B cell (primary cell): ENCODE measurements at regions not wholly inside any gene's neighbourhood (a gene's known extent, or its start where the extent isn't known, plus 50 kb on each side); places are given as distances from the start of the nearest gene placed in this dataset.

Source experiments
- ATAC-seq: fragments of 200-7000 bp; cut with Tn5 transposase; one replicate; pipeline ENCODE4 v1.10.0; 2021; ENCODE audit warnings: low read depth, mild to moderate bottlenecking, moderate number of reproducible peaks, moderate library complexity
- CTCF ChIA-PET: fragments of 350-600 bp; sonication (Branson Sonifier 250); formaldehyde crosslinking; loops from one replicate; lab custom pipeline; 2021; ENCODE audit warnings: antibody characterized with exemption, inconsistent platforms; lab: Charles Lee
- POLR2A ChIA-PET: fragments of 350-600 bp; sonication (Branson Sonifier 250); formaldehyde crosslinking; loops from one replicate; lab custom pipeline; 2021; ENCODE audit warnings: antibody characterized with exemption; lab: Charles Lee
- DNase-seq: peaks from one replicate; pipeline ENCODE4 v3.0.0; 2013
- H2AFZ ChIP-seq: 2 replicates; pipeline ENCODE4 v1.6.1; 2012; ENCODE audit warnings: mild to moderate bottlenecking, low read depth, low read length; ENCODE audit not compliant: insufficient read depth, poor library complexity, severe bottlenecking
- H3K27ac ChIP-seq, 2 donors: 1 replicate in 1 of 2; 2 replicates in 1 of 2; pipeline ENCODE4 v1.5.1; 2012 to 2013; ENCODE audit warnings: low read length in 2 of 2, mild to moderate bottlenecking in 2 of 2, moderate library complexity in 1 of 2
- H3K27me3 ChIP-seq, 4 experiments: fragments of 200-600 bp in 1 of 4; sonication (generic) in 1 of 4; replicated peaks in 1 of 4; 1 replicate in 2 of 4; 2 replicates in 2 of 4; pipeline versions ENCODE4 v1.6.1 to v1.7.0; 2013 to 2016; ENCODE audit warnings: low read length in 3 of 4, mild to moderate bottlenecking in 2 of 4, mixed read lengths in 1 of 4, moderate library complexity in 1 of 4; ENCODE audit not compliant: insufficient read depth in 4 of 4, control insufficient read depth in 3 of 4; ENCODE audit errors: control extremely low read depth in 1 of 4
- H3K36me3 ChIP-seq, 2 experiments: replicated peaks in 1 of 2; 1 replicate in 1 of 2; 2 replicates in 1 of 2; pipeline versions ENCODE4 v1.6.1 to v1.7.1; 2013; ENCODE audit warnings: low read length in 1 of 2; ENCODE audit not compliant: insufficient read depth in 2 of 2, control insufficient read depth in 1 of 2; ENCODE audit errors: control extremely low read depth in 1 of 2, extremely low read depth in 1 of 2
- H3K4me1 ChIP-seq, 2 donors: fragments of 200-600 bp in 1 of 2; sonication (generic) in 1 of 2; 1 replicate in 1 of 2; 2 replicates in 1 of 2; pipeline versions ENCODE4 v1.5.1 to v1.6.1; 2013 to 2017; ENCODE audit warnings: low read length in 2 of 2; ENCODE audit not compliant: control insufficient read depth in 2 of 2, insufficient read depth in 2 of 2
- H3K4me2 ChIP-seq: replicated peaks from 2 replicates; pipeline ENCODE3; 2012; ENCODE audit warnings: mild to moderate bottlenecking, low read depth, low read length; ENCODE audit not compliant: poor library complexity, severe bottlenecking
- H3K4me3 ChIP-seq, 5 experiments: fragments of 200-600 bp in 1 of 5; sonication (generic) in 1 of 5; 1 replicate in 3 of 5; 2 replicates in 2 of 5; pipeline versions ENCODE4 v1.5.1 to v1.7.0; 2011 to 2016; ENCODE audit warnings: low read length in 4 of 5, mild to moderate bottlenecking in 4 of 5, low read depth in 2 of 5, control low read depth in 1 of 5, moderate library complexity in 1 of 5; ENCODE audit not compliant: insufficient read depth in 1 of 5; ENCODE audit errors: control extremely low read depth in 1 of 5, extremely low read depth in 1 of 5
- H3K79me2 ChIP-seq: fragments of 200-600 bp; sonication (generic); one replicate; pipeline ENCODE4 v1.6.0; 2016; ENCODE audit warnings: low read length; ENCODE audit not compliant: control insufficient read depth, insufficient read depth
- H3K9ac ChIP-seq: fragments of 200-600 bp; sonication (generic); 2 replicates; pipeline ENCODE4 v1.6.1; 2017; ENCODE audit warnings: mild to moderate bottlenecking, low read length, moderate library complexity
- H3K9me3 ChIP-seq, 3 donors: one replicate each; pipeline versions ENCODE4 v1.6.1 to v1.7.1; 2013; ENCODE audit warnings: low read length in 2 of 3; ENCODE audit not compliant: control insufficient read depth in 2 of 3, insufficient read depth in 1 of 3; ENCODE audit errors: control extremely low read depth in 1 of 3
- H4K20me1 ChIP-seq: 2 replicates; pipeline ENCODE4 v1.6.0; 2012; ENCODE audit warnings: mild to moderate bottlenecking, low read length; ENCODE audit not compliant: insufficient read depth, control insufficient read depth, poor library complexity, severe bottlenecking
- H3K27ac Mint-ChIP-seq: one replicate; pipeline ENCODE4 v1.8.0; 2021; ENCODE audit warnings: mixed read lengths
- H3K27me3 Mint-ChIP-seq: one replicate; pipeline ENCODE4 v1.8.0; 2021; ENCODE audit warnings: mixed read lengths
- H3K4me1 Mint-ChIP-seq: one replicate; pipeline ENCODE4 v1.8.0; 2021; ENCODE audit warnings: mixed read lengths
- H3K4me3 Mint-ChIP-seq: one replicate; pipeline ENCODE4 v1.8.0; 2021; ENCODE audit warnings: mixed read lengths
- H3K9me3 Mint-ChIP-seq: one replicate; pipeline ENCODE4 v1.8.0; 2022; ENCODE audit warnings: mixed read lengths; ENCODE audit not compliant: insufficient read depth
- CTCF ChIP-seq: fragments of 200-600 bp; IDR thresholded peaks from one replicate; pipeline ENCODE4 v1.8.0; 2022; ENCODE audit warnings: antibody characterized with exemption, mild to moderate bottlenecking
- EZH2 ChIP-seq: IDR thresholded peaks from 2 replicates; pipeline ENCODE4 v1.6.1; 2012; ENCODE audit warnings: borderline replicate concordance, low read depth, mild to moderate bottlenecking, moderate library complexity, low read length; ENCODE audit not compliant: insufficient read depth, poor library complexity, severe bottlenecking
- WGBS: methylation state at CpG from one replicate; pipeline ENCODE4 v1.1.5; 2013; ENCODE audit warnings: missing lambda C conversion rate; ENCODE audit not compliant: insufficient coverage; 5-methylcytosine and 5-hydroxymethylcytosine counted together
- intact Hi-C: fragments of 100-400 bp; cut with micrococcal nuclease; formaldehyde crosslinking; loops from one replicate; pipeline ENCODE4 v1.10.0; 2022

- no peak overlapping the region for H3K4me3 ChIP-seq
- peak overlapping the region; percentile 5 to 76 for H3K27ac ChIP-seq
- H3K9me3 ChIP-seq, result peaks cover 0 to 3% (median 0%) of the 10 kb centered on the region in 3 donors
- intact Hi-C loops, result no loop called here
- TF ChIP-seq CTCF, result no peak
- no peaks in the 10 kb centered on the region for H3K27me3 Mint-ChIP-seq
- H3K9ac ChIP-seq, result no peak overlapping the region
- CTCF ChIA-PET, result interaction anchor here (1.0 to 1.1 kb wide), 2 partner anchors 10 to 16 kb away, joined by 3 read pairs; no protein-coding TSS in a partner anchor
- H3K27ac Mint-ChIP-seq, result peak overlapping the region; percentile 84
- POLR2A ChIA-PET, result no interaction called here
- H4K20me1 ChIP-seq, result peaks cover 55% of the 10 kb centered on the region
- peaks cover 39 to 40% of the 10 kb centered on the region in 2 donors for H3K4me1 ChIP-seq
- peak; percentile 43 for ATAC-seq
- WGBS, result 27% methylated on average over 4 of the region's 6 CpGs
- H3K4me3 Mint-ChIP-seq, result peak overlapping the region; percentile 30
- no peak overlapping the region for H2AFZ ChIP-seq
- peaks cover 11 to 63% of the 10 kb centered on the region in 2 experiments for H3K36me3 ChIP-seq
- H3K4me1 Mint-ChIP-seq, result peaks cover 85% of the 10 kb centered on the region
- no peak for DNase-seq
- H3K27me3 ChIP-seq, result no peaks in the 10 kb centered on the region
- H3K79me2 ChIP-seq, result peaks cover 99% of the 10 kb centered on the region
- peak overlapping the region; percentile 30 for H3K4me2 ChIP-seq
- no peaks in the 10 kb centered on the region for H3K9me3 Mint-ChIP-seq
These were observed 121.5 kb upstream of the NEDD9 start for GRCh38 chr6:11353921-11354389.

- H3K4me2 ChIP-seq, result no peak overlapping the region
- Mint-ChIP-seq H3K4me3 (no peak overlapping the region), H3K27ac (peak overlapping the region; percentile 21), H3K9me3 (no peaks in the 10 kb centered on the region), H3K4me1 (peaks cover 91% of the 10 kb centered on the region), H3K27me3 (no peaks in the 10 kb centered on the region)
- peaks cover 100% of the 10 kb centered on the region for H3K79me2 ChIP-seq
- H3K27me3 ChIP-seq, result no peaks in the 10 kb centered on the region
- ATAC-seq (no peak), DNase-seq (no peak)
- no peak overlapping the region for H3K9ac ChIP-seq
- no peaks in the 10 kb centered on the region for H3K9me3 ChIP-seq
- peak overlapping the region in 1 of 2 donors; percentile 34 for H3K27ac ChIP-seq
- H2AFZ ChIP-seq, result no peak overlapping the region
- peaks cover 12 to 47% of the 10 kb centered on the region in 2 experiments for H3K36me3 ChIP-seq
- POLR2A ChIA-PET, result no interaction called here
- TF ChIP-seq CTCF, result no peak
- TF ChIP-seq EZH2, result no peak
- no peak overlapping the region for H3K4me3 ChIP-seq
- peaks cover 52% of the 10 kb centered on the region for H4K20me1 ChIP-seq
- intact Hi-C loops, result no loop called here
- CTCF ChIA-PET, result no interaction called here
- H3K4me1 ChIP-seq, result peaks cover 42 to 46% of the 10 kb centered on the region in 2 donors
- WGBS, result 84% methylated on average over 2 of the region's 4 CpGs
These were observed 117.8 kb upstream of the NEDD9 start for GRCh38 chr6:11350294-11350693.
